ENCODE measurements at regions not wholly inside any gene's neighbourhood (a gene's known extent, or its start where the extent isn't known, plus 50 kb on each side); places are given as distances from the start of the nearest gene placed in this dataset.

- FAIRE-seq, result no peak
- TF ChIP-seq, protein P1, sequence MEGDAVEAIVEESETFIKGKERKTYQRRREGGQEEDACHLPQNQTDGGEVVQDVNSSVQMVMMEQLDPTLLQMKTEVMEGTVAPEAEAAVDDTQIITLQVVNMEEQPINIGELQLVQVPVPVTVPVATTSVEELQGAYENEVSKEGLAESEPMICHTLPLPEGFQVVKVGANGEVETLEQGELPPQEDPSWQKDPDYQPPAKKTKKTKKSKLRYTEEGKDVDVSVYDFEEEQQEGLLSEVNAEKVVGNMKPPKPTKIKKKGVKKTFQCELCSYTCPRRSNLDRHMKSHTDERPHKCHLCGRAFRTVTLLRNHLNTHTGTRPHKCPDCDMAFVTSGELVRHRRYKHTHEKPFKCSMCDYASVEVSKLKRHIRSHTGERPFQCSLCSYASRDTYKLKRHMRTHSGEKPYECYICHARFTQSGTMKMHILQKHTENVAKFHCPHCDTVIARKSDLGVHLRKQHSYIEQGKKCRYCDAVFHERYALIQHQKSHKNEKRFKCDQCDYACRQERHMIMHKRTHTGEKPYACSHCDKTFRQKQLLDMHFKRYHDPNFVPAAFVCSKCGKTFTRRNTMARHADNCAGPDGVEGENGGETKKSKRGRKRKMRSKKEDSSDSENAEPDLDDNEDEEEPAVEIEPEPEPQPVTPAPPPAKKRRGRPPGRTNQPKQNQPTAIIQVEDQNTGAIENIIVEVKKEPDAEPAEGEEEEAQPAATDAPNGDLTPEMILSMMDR (IDR thresholded peaks at IDR 0.05; ENCODE audit: insufficient read depth, missing control alignments), result no peak
- DNase-seq (ENCODE audit: insufficient read length, low spot score), result no peak
Observed at GRCh38 chr6:78059171-78059570, 406.3 kb downstream of the MEI4 start.

- TF ChIP-seq, protein P1 (IDR thresholded peaks at IDR 0.05; ENCODE audit: insufficient read depth, missing control alignments), result no peak
- DNase-seq (ENCODE audit: insufficient read length, low spot score) (no peak), FAIRE-seq (no peak)
Observed at GRCh38 chr6:78062993-78063392, 410.2 kb downstream of the MEI4 start.

GRCh38 chr6:78076371-78076770 lies 423.5 kb downstream of the MEI4 start:
- FAIRE-seq (no peak), DNase-seq (ENCODE audit: insufficient read length, low spot score) (no peak)
- TF ChIP-seq, protein P1 (IDR thresholded peaks at IDR 0.05; ENCODE audit: insufficient read depth, missing control alignments), result no peak

- TF ChIP-seq, protein P1 (IDR thresholded peaks at IDR 0.05; ENCODE audit: insufficient read depth, missing control alignments), result no peak
- DNase-seq (ENCODE audit: insufficient read length, low spot score), result no peak
- FAIRE-seq, result no peak
Observed at GRCh38 chr6:78089531-78089930, 436.7 kb downstream of the MEI4 start.

DNA sequence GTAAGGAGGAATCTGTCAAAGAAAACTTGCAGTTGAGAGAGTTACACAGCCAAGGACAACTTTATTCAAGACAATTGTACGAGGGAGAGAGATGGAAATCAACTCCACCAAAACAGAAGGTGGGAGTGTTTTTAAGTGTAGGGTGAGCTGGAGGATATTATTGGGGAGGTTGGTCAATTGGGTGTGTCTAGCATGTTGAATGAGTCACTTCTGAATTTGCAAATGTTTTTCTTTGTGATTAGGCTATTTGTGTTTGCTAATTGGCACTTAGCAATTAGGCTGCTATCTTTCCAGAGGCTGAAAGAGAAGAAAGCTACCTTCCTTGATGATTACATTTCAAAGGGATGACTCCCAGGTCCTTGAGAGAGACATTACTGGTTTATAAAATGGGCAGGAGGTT lies 441.1 kb downstream of the MEI4 start:
- FAIRE-seq, result no peak
- TF ChIP-seq, protein P1 (IDR thresholded peaks at IDR 0.05; ENCODE audit: insufficient read depth, missing control alignments), result no peak
- DNase-seq (ENCODE audit: insufficient read length, low spot score), result no peak

DNA sequence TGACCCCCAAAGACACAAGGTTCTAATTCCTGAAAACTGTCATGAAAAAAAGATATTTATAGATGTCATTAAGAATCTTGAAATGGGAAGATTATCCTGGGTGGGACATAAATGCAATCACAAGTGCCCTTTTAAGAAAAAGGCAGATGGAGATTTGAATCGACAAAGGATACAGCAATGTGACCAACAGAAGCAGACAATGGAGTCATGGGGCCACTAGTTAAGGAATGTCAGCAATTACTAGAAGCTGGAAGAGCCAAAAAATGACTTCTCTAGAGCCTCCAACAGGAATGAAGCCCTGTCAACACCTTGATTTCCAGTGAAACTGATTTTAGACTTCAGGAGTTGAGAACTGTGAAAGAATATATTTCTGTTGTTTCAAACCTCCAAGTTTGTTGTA lies 448.5 kb downstream of the MEI4 start:
- FAIRE-seq, result no peak
- TF ChIP-seq, protein P1 (IDR thresholded peaks at IDR 0.05; ENCODE audit: insufficient read depth, missing control alignments), result no peak
- DNase-seq (ENCODE audit: insufficient read length, low spot score), result no peak

GRCh38 chr6:78110641-78111040 lies 457.8 kb downstream of the MEI4 start:
- TF ChIP-seq, protein P1 (IDR thresholded peaks at IDR 0.05; ENCODE audit: insufficient read depth, missing control alignments), result no peak
- FAIRE-seq (no peak), DNase-seq (ENCODE audit: insufficient read length, low spot score) (no peak)
